Heart right ventricle (tissue), 16 donors: ENCODE measurements at regions not wholly inside any gene's neighbourhood (a gene's known extent, or its start where the extent isn't known, plus 50 kb on each side); places are given as distances from the start of the nearest gene placed in this dataset.
"Not testable (repeated sequence)": the region's sequence is repeated elsewhere in the genome, so short reads cannot be mapped to it uniquely, and the experiment has no call there.

ENCODE experiments used
- ATAC-seq, 8 donors: fragments of 200-7000 bp; cut with Tn5 transposase; one replicate each; pipeline ENCODE4 v1.9.1; 2020; ENCODE audit warnings: mild to moderate bottlenecking in 8 of 8, moderate library complexity in 8 of 8, moderate number of reproducible peaks in 1 of 8
- DNase-seq, 2 donors: peaks; one replicate each; pipeline ENCODE4 v3.0.0-alpha.2; 2020
- H3K27ac ChIP-seq, 10 donors: fragments of 200-600 bp; sonication (generic) in 2 of 10; one replicate each; pipeline versions ENCODE4 v1.5.0 to v1.8.0; 2020 to 2022; ENCODE audit warnings: mild to moderate bottlenecking in 3 of 10
- H3K27me3 ChIP-seq, 7 donors: fragments of 200-600 bp; one replicate each; pipeline ENCODE4 v1.8.0; 2021 to 2022; ENCODE audit warnings: mild to moderate bottlenecking in 2 of 7
- H3K36me3 ChIP-seq, 9 donors: fragments of 200-600 bp; sonication (generic) in 1 of 9; one replicate each; pipeline versions ENCODE4 v1.5.0 to v1.8.0; 2020 to 2022; ENCODE audit warnings: mild to moderate bottlenecking in 2 of 9
- H3K4me1 ChIP-seq, 9 donors: fragments of 200-600 bp; sonication (generic) in 1 of 9; one replicate each; pipeline versions ENCODE4 v1.5.0 to v1.8.0; 2020 to 2022; ENCODE audit warnings: mild to moderate bottlenecking in 4 of 9
- H3K4me3 ChIP-seq, 10 donors: fragments of 200-600 bp; sonication (generic) in 2 of 10; one replicate each; pipeline versions ENCODE4 v1.5.0 to v1.8.0; 2020 to 2022; ENCODE audit warnings: mild to moderate bottlenecking in 7 of 10, moderate library complexity in 2 of 10
- H3K9me3 ChIP-seq, 11 donors: fragments of 200-600 bp in 10 of 11; sonication (generic) in 2 of 11; one replicate each; pipeline versions ENCODE4 v1.5.0 to v1.8.0; 2013 to 2022; ENCODE audit warnings: mild to moderate bottlenecking in 2 of 11, control low read depth in 1 of 11, moderate library complexity in 1 of 11
- WGBS, 2 donors: extraction: QIAGEN DNeasy Blood & Tissue Kit; methylation state at CpG; one replicate each; pipeline ENCODE4 v1.1.7; 2013; ENCODE audit warnings: inconsistent platforms in 1 of 2; 5-methylcytosine and 5-hydroxymethylcytosine counted together
- intact Hi-C, 10 donors: fragments of 100-400 bp; cut with DNase I; formaldehyde crosslinking; loops; one replicate each; pipeline versions ENCODE4 v1.11.1 to v1.14.2; 2022
- TF ChIP-seq, protein P1 (sequence below), 9 donors: fragments of 200-600 bp; sonication (generic) in 2 of 9; IDR thresholded peaks; one replicate each; pipeline versions ENCODE4 v1.5.0 to v1.8.0; 2021 to 2022; ENCODE audit warnings: antibody characterized with exemption in 9 of 9, mild to moderate bottlenecking in 5 of 9, moderate library complexity in 1 of 9
- donor health status: Arrhythmogenic right ventricular cardiomyopathy.
- donor health status: ischemic (EF 13 %, LVEDD 7.1; RV severe dilation, severe dysfunction).
- donor health status: healthy with polysubstance abuse.
- donor health status: DM: no; HTN: yes; CAD: no.
- donor health status: DM: no; HTN: no; CAD: no.
- donor health status: ischemic (EF 25% LVEDD 6.9; RV normal size, moderate dysfunction).
- donor health status: ischemic (EF 25% LVEDD 5.7; RV mildly dilated, moderate dysfunction).
- donor health status: healthy.
- donor health status: DM: yes; HTN: yes; CAD: no.
- donor health status: Ischemic cardiomyopathy.
- donor health status: ischemic (EF 35%, LVEDD 5.7; RV mildly dilated, moderate dysfunction).
- donor health status: nonischemic (EF 11% LVEDD 7.7; RV severe dilation, severe dysfunction).
- donor health status: DM: yes; HTN: yes; CAD: no.
- donor health status: PGD.
- donor health status: ischemic (EF 29% LVEDD 5.4; RV normal size, mild dysfunction).
- donor health status: nonischemic (EF 23%, LVEDD 6.1; RV moderate dilation, normal function).

DNA sequence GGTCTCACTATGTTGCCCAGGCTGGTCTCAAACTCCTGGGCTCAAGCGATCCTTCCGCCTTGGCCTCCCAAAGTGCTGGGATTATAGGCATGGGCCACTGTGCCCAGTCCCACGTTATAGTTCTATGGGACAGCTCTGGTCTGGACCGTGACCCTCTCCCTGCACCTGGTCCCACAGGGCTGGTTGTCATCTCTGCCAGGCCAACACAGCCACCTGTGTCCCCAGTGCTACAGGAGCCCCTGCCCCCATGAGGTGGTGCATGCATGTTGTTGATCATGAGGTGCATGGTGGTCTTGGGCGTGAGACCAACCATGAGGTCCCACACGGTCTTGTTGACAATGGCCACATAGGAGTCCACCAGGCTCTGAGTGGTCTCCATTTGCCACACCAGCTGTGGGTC is 51.0 kb upstream of the UBE2Q2 start:
- H3K36me3 ChIP-seq, H3K4me3 ChIP-seq, H3K4me1 ChIP-seq, DNase-seq, H3K27ac ChIP-seq, H3K9me3 ChIP-seq, ATAC-seq: not testable (repeated sequence)
- peaks cover 0 to 33% (median 7%) of the 10 kb centered on the region in 7 donors for H3K27me3 ChIP-seq
- intact Hi-C loops = loop anchor here in 1 of 10 donors (10.0 kb wide), 1 partner anchor 57 kb away; no protein-coding TSS in a partner anchor
- 95 to 98% methylated on average over 6 of the region's 6 CpGs for WGBS, 2 donors

DNA sequence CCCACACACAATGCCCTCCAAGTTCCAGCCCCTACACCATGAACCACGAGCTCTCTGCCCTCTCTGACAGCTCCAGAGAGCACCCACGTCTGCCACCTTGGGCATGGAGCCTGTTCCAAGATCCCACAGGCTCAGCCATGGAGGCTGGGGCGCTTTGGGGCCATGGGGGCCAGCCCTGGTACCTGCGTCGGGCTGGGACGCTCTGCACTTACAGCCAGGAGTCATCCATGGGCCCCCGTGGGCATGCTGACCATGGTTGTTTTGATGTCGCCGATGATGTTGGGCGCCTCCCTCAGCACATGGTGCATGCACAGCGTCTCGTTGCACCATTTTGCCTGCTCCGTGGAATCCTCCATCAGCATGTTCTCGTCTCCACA is 51.9 kb upstream of the UBE2Q2 start:
- WGBS, 2 donors = 88 to 91% methylated on average over 14 of the region's 14 CpGs
- intact Hi-C loops = loop anchor here in 1 of 10 donors (10.0 kb wide), 1 partner anchor 57 kb away; no protein-coding TSS in a partner anchor

DNA sequence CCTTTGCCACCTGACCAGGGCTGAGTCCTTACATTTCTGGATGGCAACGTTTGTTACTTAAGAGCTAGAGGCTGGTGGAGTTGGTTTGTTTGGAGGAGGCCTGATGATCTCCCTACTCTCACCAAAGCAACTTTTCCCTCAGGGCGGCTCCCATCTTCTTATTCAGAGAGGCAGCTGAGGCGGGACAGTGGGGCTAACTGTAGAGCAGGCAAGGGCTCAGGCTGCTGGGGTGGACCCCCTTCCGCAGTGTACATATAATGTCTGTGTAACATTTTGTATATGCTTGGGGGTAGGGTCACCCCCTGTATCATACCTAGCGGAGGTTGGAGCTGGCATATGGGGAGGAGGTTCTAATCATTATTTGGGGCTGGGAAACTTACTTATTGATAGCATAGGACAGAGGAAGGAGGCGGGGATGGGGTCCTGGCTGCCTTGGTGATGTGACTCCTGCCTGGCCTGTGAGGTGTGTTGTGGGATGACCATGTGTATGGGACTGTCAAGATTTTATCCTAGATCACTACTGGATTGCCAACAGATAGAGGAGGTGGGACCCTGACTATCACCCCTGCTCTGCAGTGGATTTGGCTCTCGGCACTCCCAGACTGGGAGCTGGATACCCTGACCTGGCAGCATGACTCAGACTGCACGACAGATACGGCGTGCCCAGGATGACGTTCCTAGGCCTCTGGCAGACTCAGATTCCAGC is 52.5 kb upstream of the UBE2Q2 start:
- TF ChIP-seq, protein P1, sequence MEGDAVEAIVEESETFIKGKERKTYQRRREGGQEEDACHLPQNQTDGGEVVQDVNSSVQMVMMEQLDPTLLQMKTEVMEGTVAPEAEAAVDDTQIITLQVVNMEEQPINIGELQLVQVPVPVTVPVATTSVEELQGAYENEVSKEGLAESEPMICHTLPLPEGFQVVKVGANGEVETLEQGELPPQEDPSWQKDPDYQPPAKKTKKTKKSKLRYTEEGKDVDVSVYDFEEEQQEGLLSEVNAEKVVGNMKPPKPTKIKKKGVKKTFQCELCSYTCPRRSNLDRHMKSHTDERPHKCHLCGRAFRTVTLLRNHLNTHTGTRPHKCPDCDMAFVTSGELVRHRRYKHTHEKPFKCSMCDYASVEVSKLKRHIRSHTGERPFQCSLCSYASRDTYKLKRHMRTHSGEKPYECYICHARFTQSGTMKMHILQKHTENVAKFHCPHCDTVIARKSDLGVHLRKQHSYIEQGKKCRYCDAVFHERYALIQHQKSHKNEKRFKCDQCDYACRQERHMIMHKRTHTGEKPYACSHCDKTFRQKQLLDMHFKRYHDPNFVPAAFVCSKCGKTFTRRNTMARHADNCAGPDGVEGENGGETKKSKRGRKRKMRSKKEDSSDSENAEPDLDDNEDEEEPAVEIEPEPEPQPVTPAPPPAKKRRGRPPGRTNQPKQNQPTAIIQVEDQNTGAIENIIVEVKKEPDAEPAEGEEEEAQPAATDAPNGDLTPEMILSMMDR (IDR thresholded peaks at IDR 0.05) = no peak
- intact Hi-C loops = loop anchor here in 1 of 10 donors (10.0 kb wide), 1 partner anchor 56 kb away; no protein-coding TSS in a partner anchor
- no peak for DNase-seq
- ATAC-seq = no peak
- Histone ChIP-seq H3K4me1 (no peaks in the 10 kb centered on the region), H3K36me3 (no peaks in the 10 kb centered on the region), H3K9me3 (no peaks in the 10 kb centered on the region), H3K27ac (no peak overlapping the region), H3K4me3 (no peak overlapping the region), H3K27me3 (peaks cover 0 to 46% (median 14%) of the 10 kb centered on the region in 7 donors)
- WGBS, 2 donors = 84 to 85% methylated on average over 7 to 11 of the region's 11 CpGs

More for the DNA sequence above, 51.9 kb upstream of the UBE2Q2 start:
- DNase-seq (no peak), ATAC-seq (no peak)
- peaks cover 0 to 41% (median 12%) of the 10 kb centered on the region in 7 donors for H3K27me3 ChIP-seq
- H3K4me1 ChIP-seq = no peaks in the 10 kb centered on the region
- H3K27ac ChIP-seq = no peak overlapping the region
- H3K36me3 ChIP-seq = no peaks in the 10 kb centered on the region
- no peaks in the 10 kb centered on the region for H3K9me3 ChIP-seq
- TF ChIP-seq, protein P1 (IDR thresholded peaks at IDR 0.05) = no peak
- no peak overlapping the region for H3K4me3 ChIP-seq

DNA sequence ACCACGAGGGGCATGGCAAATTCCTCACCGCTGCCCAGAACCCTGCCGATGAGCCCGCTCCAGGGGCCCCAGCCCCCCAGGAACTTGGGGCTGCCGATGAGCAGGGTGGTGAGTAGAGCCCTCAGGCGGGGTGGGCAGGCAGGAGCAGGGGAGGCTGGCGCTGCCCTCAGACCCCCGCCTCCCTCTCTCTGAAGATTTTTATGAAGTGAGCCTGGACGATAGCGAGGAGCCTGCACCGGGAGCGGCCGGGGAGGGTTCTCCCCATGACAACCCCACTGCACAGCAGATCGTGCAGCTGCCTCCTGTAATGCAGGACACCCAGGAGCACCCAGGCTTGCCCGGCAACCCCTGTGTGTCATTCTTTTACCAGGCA is 56.7 kb upstream of the UBE2Q2 start:
- 64 to 69% methylated on average over 15 of the region's 15 CpGs for WGBS, 2 donors
- no peak for DNase-seq
- H3K27ac ChIP-seq = no peak overlapping the region
- TF ChIP-seq, protein P1 (IDR thresholded peaks at IDR 0.05) = no peak
- H3K36me3 ChIP-seq = no peaks in the 10 kb centered on the region
- H3K4me3 ChIP-seq = no peak overlapping the region
- no peaks in the 10 kb centered on the region for H3K9me3 ChIP-seq
- H3K27me3 ChIP-seq = peaks cover 0 to 39% (median 15%) of the 10 kb centered on the region in 7 donors
- H3K4me1 ChIP-seq = no peaks in the 10 kb centered on the region
- no peak for ATAC-seq
- intact Hi-C loops = no loop called here
